Osteoblast (primary cell): ENCODE measurements at regions not wholly inside any gene's neighbourhood (a gene's known extent, or its start where the extent isn't known, plus 50 kb on each side); places are given as distances from the start of the nearest gene placed in this dataset.

ENCODE experiments used
- DNase-seq: peaks from one replicate; pipeline ENCODE4 v3.0.0; 2011; ENCODE audit warnings: low spot score, mixed read lengths; ENCODE audit not compliant: insufficient read length; ENCODE audit errors: missing footprints
- H2AFZ ChIP-seq: 2 replicates; pipeline ENCODE4 v1.6.0; 2011; ENCODE audit warnings: mild to moderate bottlenecking, low read length
- H3K27ac ChIP-seq: 2 replicates; pipeline ENCODE4 v1.5.1; 2011; ENCODE audit warnings: mild to moderate bottlenecking, low read depth, low read length, moderate library complexity
- H3K27me3 ChIP-seq: 2 replicates; pipeline ENCODE4 v1.6.0; 2012; ENCODE audit warnings: mild to moderate bottlenecking, control low read depth, inconsistent platforms, low read length, moderate library complexity; ENCODE audit not compliant: insufficient read depth
- H3K36me3 ChIP-seq: 2 replicates; pipeline ENCODE4 v1.5.1; 2011; ENCODE audit warnings: mild to moderate bottlenecking, low read length, control low read depth, moderate library complexity; ENCODE audit not compliant: insufficient read depth
- H3K4me1 ChIP-seq: 2 replicates; pipeline ENCODE4 v1.5.1; 2011; ENCODE audit warnings: mild to moderate bottlenecking, low read length, control low read depth, moderate library complexity; ENCODE audit not compliant: insufficient read depth
- H3K4me2 ChIP-seq: 2 replicates; pipeline ENCODE4 v1.6.0; 2011; ENCODE audit warnings: mild to moderate bottlenecking, low read length; ENCODE audit not compliant: insufficient read depth
- H3K4me3 ChIP-seq: fragments of 200-600 bp; sonication (generic); 3 replicates; pipeline ENCODE4 v1.5.1; 2012; ENCODE audit warnings: mild to moderate bottlenecking, low read length, inconsistent platforms; ENCODE audit not compliant: insufficient read depth
- H3K79me2 ChIP-seq: 2 replicates; pipeline ENCODE4 v1.6.0; 2012; ENCODE audit warnings: mild to moderate bottlenecking, low read length, control low read depth, inconsistent platforms; ENCODE audit not compliant: insufficient read depth
- H3K9me3 ChIP-seq: 2 replicates; pipeline ENCODE4 v1.5.1; 2011; ENCODE audit warnings: low read depth, low read length, control low read depth
- H4K20me1 ChIP-seq: 2 replicates; pipeline ENCODE4 v1.6.0; 2012; ENCODE audit warnings: mild to moderate bottlenecking, low read length, control low read depth; ENCODE audit not compliant: insufficient read depth
- TF ChIP-seq, protein P1 (sequence below): IDR thresholded peaks from 2 replicates; pipeline ENCODE4 v1.5.1; 2011; ENCODE audit warnings: mild to moderate bottlenecking, low read depth, low read length, moderate library complexity; ENCODE audit errors: extremely low read depth

DNA sequence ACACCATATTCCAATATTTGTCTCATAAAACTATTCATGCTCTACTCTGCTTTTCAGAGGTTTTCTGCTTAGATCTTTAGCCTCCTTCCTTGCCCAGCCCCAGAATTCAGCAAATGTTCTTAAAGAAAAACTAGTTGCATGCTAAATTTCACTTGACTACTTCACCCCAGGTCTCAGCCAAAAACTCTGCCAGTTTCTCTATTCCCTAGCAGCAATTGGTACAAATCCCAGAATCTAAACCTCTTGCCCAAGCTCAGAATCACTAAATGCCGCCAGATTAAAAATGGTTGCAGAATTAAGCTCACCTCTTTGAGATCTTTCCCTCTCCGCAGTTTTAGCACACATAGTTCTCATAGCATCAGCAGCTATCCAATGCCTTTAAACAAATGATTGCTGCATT lies 331.2 kb upstream of the SMARCA2 start:
- Histone ChIP-seq H3K27ac (no peak overlapping the region), H3K9me3 (no peaks in the 10 kb centered on the region), H3K4me2 (no peak overlapping the region), H3K36me3 (no peaks in the 10 kb centered on the region), H3K27me3 (no peaks in the 10 kb centered on the region), H2AFZ (no peak overlapping the region), H3K4me3 (no peak overlapping the region), H4K20me1 (no peaks in the 10 kb centered on the region), H3K4me1 (no peaks in the 10 kb centered on the region), H3K79me2 (no peaks in the 10 kb centered on the region)
- no peak for DNase-seq
- TF ChIP-seq, protein P1, sequence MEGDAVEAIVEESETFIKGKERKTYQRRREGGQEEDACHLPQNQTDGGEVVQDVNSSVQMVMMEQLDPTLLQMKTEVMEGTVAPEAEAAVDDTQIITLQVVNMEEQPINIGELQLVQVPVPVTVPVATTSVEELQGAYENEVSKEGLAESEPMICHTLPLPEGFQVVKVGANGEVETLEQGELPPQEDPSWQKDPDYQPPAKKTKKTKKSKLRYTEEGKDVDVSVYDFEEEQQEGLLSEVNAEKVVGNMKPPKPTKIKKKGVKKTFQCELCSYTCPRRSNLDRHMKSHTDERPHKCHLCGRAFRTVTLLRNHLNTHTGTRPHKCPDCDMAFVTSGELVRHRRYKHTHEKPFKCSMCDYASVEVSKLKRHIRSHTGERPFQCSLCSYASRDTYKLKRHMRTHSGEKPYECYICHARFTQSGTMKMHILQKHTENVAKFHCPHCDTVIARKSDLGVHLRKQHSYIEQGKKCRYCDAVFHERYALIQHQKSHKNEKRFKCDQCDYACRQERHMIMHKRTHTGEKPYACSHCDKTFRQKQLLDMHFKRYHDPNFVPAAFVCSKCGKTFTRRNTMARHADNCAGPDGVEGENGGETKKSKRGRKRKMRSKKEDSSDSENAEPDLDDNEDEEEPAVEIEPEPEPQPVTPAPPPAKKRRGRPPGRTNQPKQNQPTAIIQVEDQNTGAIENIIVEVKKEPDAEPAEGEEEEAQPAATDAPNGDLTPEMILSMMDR: no peak

DNA sequence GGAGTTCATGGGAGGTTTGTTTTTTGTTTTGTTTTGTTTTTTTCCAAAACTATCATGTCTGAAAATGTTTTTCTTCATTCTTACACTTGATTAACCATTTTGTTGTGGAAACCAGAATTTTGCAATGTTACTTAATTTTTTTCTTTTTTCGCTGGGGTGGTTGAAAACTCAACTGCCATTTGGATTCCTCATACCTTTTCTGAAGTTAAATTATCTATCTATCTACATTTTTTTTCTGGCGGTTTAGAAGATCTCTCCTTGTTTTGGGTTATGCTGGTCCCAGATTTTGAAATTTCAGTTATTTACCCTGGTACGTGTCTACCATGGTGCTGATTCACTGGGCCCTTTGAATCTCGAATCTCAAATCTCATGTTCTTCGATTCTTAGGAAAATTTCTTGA lies 316.2 kb upstream of the SMARCA2 start:
- Histone ChIP-seq H3K4me1 (no peaks in the 10 kb centered on the region), H3K27me3 (no peaks in the 10 kb centered on the region), H4K20me1 (no peaks in the 10 kb centered on the region), H3K36me3 (no peaks in the 10 kb centered on the region), H3K9me3 (no peaks in the 10 kb centered on the region), H2AFZ (no peak overlapping the region), H3K27ac (no peak overlapping the region), H3K79me2 (no peaks in the 10 kb centered on the region), H3K4me3 (no peak overlapping the region), H3K4me2 (no peak overlapping the region)
- DNase-seq: no peak
- TF ChIP-seq, protein P1: no peak

DNA sequence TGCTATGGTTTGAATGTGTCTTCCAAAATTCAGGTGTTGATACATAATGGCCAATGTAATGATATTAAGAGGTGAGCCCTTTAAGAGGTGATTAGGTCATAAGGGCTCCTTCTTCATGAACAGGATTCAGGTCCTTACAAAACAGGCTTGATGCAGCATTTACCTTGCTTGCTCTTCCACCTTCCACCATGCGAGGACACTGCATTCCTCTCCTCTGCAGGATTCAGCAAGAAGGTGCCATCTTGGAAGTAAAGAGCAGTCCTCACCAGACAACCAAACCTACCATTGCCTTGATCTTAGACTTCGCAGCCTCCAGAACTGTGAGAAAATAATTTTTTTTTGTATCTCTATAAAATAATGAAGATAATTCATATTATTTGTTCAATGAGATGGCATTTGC lies 314.0 kb upstream of the SMARCA2 start:
- DNase-seq: no peak
- Histone ChIP-seq H3K79me2 (no peaks in the 10 kb centered on the region), H3K27me3 (no peaks in the 10 kb centered on the region), H3K4me3 (no peak overlapping the region), H3K36me3 (no peaks in the 10 kb centered on the region), H3K9me3 (no peaks in the 10 kb centered on the region), H3K4me2 (no peak overlapping the region), H4K20me1 (no peaks in the 10 kb centered on the region), H3K27ac (no peak overlapping the region), H2AFZ (no peak overlapping the region), H3K4me1 (no peaks in the 10 kb centered on the region)
- TF ChIP-seq, protein P1: no peak

DNA sequence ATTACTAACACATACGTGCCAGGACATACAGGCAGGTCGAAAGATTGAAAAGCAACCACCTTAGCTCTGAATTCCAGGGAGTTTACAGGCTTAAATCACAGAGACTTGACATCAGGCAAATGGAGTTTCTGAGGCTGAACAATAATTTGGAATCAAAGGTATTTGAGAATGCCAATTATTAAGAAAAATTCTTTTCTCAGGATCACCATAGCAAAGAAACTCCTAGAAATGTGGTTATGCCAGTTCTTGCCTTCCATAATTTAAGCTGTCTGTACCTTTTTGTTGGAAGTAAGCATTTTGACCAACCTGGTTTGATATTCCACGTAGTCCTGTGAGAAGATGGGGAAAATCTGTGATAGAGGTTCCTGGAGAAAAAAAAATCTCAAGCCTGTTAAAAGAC lies 312.4 kb upstream of the SMARCA2 start:
- Histone ChIP-seq H3K4me3 (no peak overlapping the region), H3K36me3 (no peaks in the 10 kb centered on the region), H4K20me1 (no peaks in the 10 kb centered on the region), H3K27me3 (no peaks in the 10 kb centered on the region), H3K27ac (no peak overlapping the region), H2AFZ (no peak overlapping the region), H3K4me2 (no peak overlapping the region), H3K79me2 (no peaks in the 10 kb centered on the region), H3K9me3 (no peaks in the 10 kb centered on the region), H3K4me1 (no peaks in the 10 kb centered on the region)
- no peak for DNase-seq
- TF ChIP-seq, protein P1: no peak
